C4-2B (cell line): ENCODE measurements at regions not wholly inside any gene's neighbourhood (a gene's known extent, or its start where the extent isn't known, plus 50 kb on each side); places are given as distances from the start of the nearest gene placed in this dataset.

Source experiments
- H3K27ac ChIP-seq: fragments of 450-650 bp; 2 replicates; pipeline ENCODE4 v1.5.1; 2017
- CTCF ChIP-seq: fragments of 450-650 bp; conservative IDR thresholded peaks from 2 replicates; pipeline ENCODE4 v1.5.1; 2017; ENCODE audit warnings: mild to moderate bottlenecking
- ZFX ChIP-seq: fragments of 450-650 bp; IDR thresholded peaks from 2 replicates; pipeline ENCODE4 v1.6.1; 2017

- TF ChIP-seq ZFX = no peak
- no peak for TF ChIP-seq CTCF
- no peak overlapping the region for H3K27ac ChIP-seq
These were observed 522.8 kb upstream of the RAB6C start for GRCh38 chr2:129456691-129457090.

GRCh38 chr2:129457277-129457818 is 522.1 kb upstream of the RAB6C start:
- TF ChIP-seq ZFX (no peak), CTCF (no peak)
- no peak overlapping the region for H3K27ac ChIP-seq

GRCh38 chr2:129458006-129458405 is 521.5 kb upstream of the RAB6C start:
- TF ChIP-seq CTCF (no peak), ZFX (no peak)
- H3K27ac ChIP-seq = no peak overlapping the region

GRCh38 chr2:129458436-129458835 is 521.0 kb upstream of the RAB6C start:
- TF ChIP-seq CTCF = no peak
- TF ChIP-seq ZFX = no peak
- no peak overlapping the region for H3K27ac ChIP-seq

GRCh38 chr2:129459200-129459876 is 520.1 kb upstream of the RAB6C start:
- TF ChIP-seq CTCF = no peak
- TF ChIP-seq ZFX = no peak

GRCh38 chr2:129459881-129460280 is 519.6 kb upstream of the RAB6C start:
- no peak for TF ChIP-seq ZFX
- TF ChIP-seq CTCF = no peak
- no peak overlapping the region for H3K27ac ChIP-seq

More at GRCh38 chr2:129459200-129459876, 520.1 kb upstream of the RAB6C start:
- no peak overlapping the region for H3K27ac ChIP-seq

- TF ChIP-seq ZFX = no peak
- H3K27ac ChIP-seq = no peak overlapping the region
These were observed 518.9 kb upstream of the RAB6C start for GRCh38 chr2:129460299-129461198.
